Testis (tissue), 2 donors: ENCODE measurements at regions not wholly inside any gene's neighbourhood (a gene's known extent, or its start where the extent isn't known, plus 50 kb on each side); places are given as distances from the start of the nearest gene placed in this dataset.

Source experiments
- CTCF ChIP-seq, 3 experiments: fragments of 450-650 bp in 2 of 3; fragments of 200-600 bp in 1 of 3; sonication (generic) in 1 of 3; IDR thresholded peaks; one replicate each; pipeline ENCODE4 v1.5.1; 2016 to 2019; ENCODE audit warnings: antibody characterized with exemption in 3 of 3, mild to moderate bottlenecking in 2 of 3, moderate library complexity in 1 of 3
- POLR2A ChIP-seq: fragments of 450-650 bp; IDR thresholded peaks from one replicate; pipeline ENCODE4 v1.6.1; 2017; ENCODE audit warnings: antibody characterized with exemption, mild to moderate bottlenecking, moderate library complexity

DNA sequence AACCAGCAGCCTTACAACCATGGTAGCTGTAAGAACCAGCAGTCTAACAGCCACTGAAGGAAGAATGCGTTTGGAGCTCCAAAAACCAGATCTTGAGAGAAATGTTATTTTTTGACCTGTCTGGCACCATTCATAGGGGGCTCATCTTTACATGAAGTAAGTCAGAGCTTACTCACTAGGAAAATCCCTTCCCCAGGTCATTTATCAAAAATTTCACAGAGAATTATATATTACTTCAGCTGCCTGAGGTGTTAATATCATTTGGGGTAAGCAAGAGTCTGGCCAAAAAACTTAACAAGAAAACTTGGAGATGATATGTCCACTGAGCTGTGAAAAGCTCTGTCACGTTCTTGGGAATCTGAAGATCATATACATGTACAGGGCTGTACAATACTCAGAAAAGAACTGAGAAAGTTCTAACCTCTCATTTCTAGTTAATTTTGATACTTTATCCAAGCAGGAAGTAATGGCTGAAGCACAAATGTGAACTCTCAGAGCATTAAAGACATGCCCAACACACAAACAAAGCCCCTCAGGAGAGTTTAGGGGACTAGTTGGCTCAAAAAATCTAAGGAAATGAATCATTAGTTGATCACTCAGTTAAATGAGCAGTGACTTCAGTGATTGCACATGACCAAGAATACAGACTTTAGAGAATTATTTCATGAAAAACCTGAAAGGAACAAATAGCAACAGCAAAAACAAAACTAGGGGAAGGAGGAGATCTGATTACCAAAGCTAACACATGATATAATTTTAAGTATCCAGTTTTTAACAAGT, 681.1 kb downstream of the LTN1 start:
- TF ChIP-seq POLR2A (no peak), CTCF (IDR thresholded peaks at IDR 0.05) (no peak)
